ENCODE measurements at regions not wholly inside any gene's neighbourhood (a gene's known extent, or its start where the extent isn't known, plus 50 kb on each side); places are given as distances from the start of the nearest gene placed in this dataset.

GRCh38 chr14:98701377-98701776 is 570.6 kb downstream of the BCL11B start:
- no peak for TF ChIP-seq CTCF (IDR thresholded peaks at IDR 0.05)
- no peak for TF ChIP-seq JAZF1 (CRISPR knock-in tag; IDR thresholded peaks at IDR 0.05)
- no peak for TF ChIP-seq MAX (CRISPR knock-in tag; IDR thresholded peaks at IDR 0.05)
- TF ChIP-seq IRF1 (CRISPR knock-in tag; IDR thresholded peaks at IDR 0.05) = no peak

Data from WTC11 (cell line).